ENCODE measurements at regions not wholly inside any gene's neighbourhood (a gene's known extent, or its start where the extent isn't known, plus 50 kb on each side); places are given as distances from the start of the nearest gene placed in this dataset.

DNA sequence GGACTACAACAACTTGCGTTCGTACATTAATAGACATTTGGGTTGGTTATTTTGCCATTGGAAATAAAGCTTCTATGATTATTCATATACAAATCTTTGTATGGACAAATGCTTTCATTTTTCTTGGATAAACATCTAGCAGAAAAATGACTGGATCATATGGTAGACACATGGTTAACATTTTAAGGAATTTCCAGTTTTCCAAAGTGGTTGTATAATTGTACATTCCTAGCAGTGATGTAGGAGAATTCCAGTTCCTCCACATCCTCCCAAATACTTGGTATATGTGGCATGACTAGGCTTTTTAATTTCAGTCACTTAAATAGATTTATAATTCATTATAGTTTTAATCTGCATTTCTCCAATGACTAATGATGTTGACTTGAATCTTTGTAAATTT, 246.2 kb upstream of the NCAM1 start:
- TF ChIP-seq POLR2A (IDR thresholded peaks at IDR 0.05) (no peak), EP300 (IDR thresholded peaks at IDR 0.05) (no peak)
- ATAC-seq: no peak
- no peak overlapping the region for H3K4me3 ChIP-seq
- no peak overlapping the region for H3K27ac ChIP-seq
- 92 to 100% methylated on average over 2 of the region's 2 CpGs for whole genome bisulfite sequencing, 2 donors (ENCODE audit: low coverage in 1 of 2)
- H3K9me3 ChIP-seq: no peaks in the 10 kb centered on the region
- no peaks in the 10 kb centered on the region for H3K27me3 ChIP-seq
- no peaks in the 10 kb centered on the region for H3K4me1 ChIP-seq
- no peaks in the 10 kb centered on the region for H3K36me3 ChIP-seq

DNA sequence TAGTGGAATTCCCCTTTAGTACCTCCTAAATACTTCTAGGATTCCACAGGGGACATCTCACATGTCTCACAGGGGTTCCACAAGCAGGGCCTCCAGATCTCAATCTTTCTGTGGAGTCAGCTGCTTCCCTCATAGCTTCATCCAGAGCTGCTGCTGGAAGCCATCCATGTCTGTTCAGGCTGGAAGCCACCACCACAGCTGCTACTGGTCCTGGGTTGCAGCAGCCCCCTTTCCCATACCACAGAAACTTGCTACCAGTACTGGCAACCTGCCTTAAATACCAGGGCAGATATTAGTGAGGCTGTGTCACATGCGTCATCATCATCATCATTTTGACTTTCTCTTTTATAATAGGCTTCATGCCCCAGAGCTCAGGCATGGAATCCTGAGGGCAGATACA, 242.7 kb upstream of the NCAM1 start:
- no peak for ATAC-seq
- H3K4me1 ChIP-seq: no peaks in the 10 kb centered on the region
- no peak overlapping the region for H3K27ac ChIP-seq
- WGBS, 2 donors (ENCODE audit: low coverage in 1 of 2): 100% methylated on average over 1 of the region's 1 CpG; no CpG with 5 or more reads in 1 of the 2 donors
- no peak for TF ChIP-seq POLR2AphosphoS5 (IDR thresholded peaks at IDR 0.05)
- no peaks in the 10 kb centered on the region for H3K9me3 ChIP-seq
- H3K36me3 ChIP-seq: no peaks in the 10 kb centered on the region
- no peak overlapping the region for H3K4me3 ChIP-seq
- H3K27me3 ChIP-seq: peaks cover 4% of the 10 kb centered on the region

DNA sequence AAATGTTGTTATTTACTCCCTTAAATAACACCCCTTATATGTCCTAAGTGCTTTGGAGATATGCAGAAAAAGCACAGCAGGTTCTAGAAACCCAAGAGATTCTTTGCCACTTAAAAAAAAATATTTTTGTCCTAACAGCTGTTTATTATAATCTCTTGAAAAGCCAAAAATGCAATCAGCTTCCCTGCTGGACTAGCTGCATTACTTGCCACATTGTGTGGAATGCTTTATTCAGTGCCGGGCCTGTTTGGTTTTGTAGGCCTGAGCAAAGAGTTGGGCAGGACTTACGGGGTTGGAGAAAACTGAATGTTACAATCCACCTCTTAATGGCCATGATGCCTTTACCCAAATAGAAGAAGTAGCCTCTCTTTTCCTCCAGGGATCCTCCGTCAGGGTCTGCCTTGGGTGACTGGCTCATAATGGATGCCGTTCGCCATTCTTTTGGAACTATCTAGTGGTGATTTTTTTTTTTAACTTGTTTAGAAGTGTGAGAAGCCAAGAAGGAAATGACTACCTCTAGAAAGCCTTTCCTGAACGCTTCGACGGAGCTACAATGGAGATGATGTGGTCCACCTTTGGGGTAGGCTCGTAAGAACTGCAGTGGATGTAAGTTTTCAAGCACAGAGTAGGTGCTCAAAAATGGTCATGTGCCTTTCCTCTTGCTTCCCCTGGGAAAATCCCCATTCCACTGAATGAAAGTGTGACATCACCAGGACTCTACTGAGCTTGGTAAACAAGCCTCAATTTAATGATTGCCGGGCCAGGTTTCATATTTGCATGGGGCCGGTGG, 241.3 kb upstream of the NCAM1 start:
- H3K36me3 ChIP-seq: no peaks in the 10 kb centered on the region
- 85 to 87% methylated on average over 4 to 11 of the region's 11 CpGs for WGBS, 2 donors (ENCODE audit: low coverage in 1 of 2)
- H3K27me3 ChIP-seq: peaks cover 9% of the 10 kb centered on the region
- no peaks in the 10 kb centered on the region for H3K9me3 ChIP-seq
- no peak for ATAC-seq
- H3K4me3 ChIP-seq: no peak overlapping the region
- TF ChIP-seq EP300 (IDR thresholded peaks at IDR 0.05) (no peak), POLR2AphosphoS5 (IDR thresholded peaks at IDR 0.05) (no peak), POLR2A (IDR thresholded peaks at IDR 0.05) (no peak)
- TF ChIP-seq, protein P1, sequence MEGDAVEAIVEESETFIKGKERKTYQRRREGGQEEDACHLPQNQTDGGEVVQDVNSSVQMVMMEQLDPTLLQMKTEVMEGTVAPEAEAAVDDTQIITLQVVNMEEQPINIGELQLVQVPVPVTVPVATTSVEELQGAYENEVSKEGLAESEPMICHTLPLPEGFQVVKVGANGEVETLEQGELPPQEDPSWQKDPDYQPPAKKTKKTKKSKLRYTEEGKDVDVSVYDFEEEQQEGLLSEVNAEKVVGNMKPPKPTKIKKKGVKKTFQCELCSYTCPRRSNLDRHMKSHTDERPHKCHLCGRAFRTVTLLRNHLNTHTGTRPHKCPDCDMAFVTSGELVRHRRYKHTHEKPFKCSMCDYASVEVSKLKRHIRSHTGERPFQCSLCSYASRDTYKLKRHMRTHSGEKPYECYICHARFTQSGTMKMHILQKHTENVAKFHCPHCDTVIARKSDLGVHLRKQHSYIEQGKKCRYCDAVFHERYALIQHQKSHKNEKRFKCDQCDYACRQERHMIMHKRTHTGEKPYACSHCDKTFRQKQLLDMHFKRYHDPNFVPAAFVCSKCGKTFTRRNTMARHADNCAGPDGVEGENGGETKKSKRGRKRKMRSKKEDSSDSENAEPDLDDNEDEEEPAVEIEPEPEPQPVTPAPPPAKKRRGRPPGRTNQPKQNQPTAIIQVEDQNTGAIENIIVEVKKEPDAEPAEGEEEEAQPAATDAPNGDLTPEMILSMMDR (IDR thresholded peaks at IDR 0.05): no peak
- H3K4me1 ChIP-seq: no peaks in the 10 kb centered on the region
- H3K27ac ChIP-seq: no peak overlapping the region

DNA sequence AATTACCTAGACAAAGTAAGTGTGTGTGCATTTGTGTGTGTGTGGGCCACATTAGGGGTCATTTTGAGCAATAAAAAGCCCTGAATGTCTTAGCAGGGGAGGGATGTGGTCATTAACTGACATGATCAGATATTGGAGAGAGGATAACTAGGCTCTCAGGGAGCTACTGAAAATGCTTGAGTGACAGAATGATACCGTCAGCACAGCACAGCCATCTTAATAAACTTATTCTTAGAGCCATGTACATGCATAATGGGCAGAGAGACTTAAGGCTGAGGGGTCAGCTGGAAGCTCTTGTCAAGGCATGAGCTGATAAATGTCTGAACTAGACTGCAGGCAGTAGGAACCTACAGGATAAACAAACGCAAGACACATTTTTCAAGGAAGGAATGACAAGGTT, 239.1 kb upstream of the NCAM1 start:
- no peaks in the 10 kb centered on the region for H3K9me3 ChIP-seq
- 53 to 61% methylated on average over 2 of the region's 2 CpGs for WGBS, 2 donors (ENCODE audit: low coverage in 1 of 2)
- no peaks in the 10 kb centered on the region for H3K36me3 ChIP-seq
- no peak overlapping the region for H3K4me3 ChIP-seq
- H3K4me1 ChIP-seq: no peaks in the 10 kb centered on the region
- H3K27me3 ChIP-seq: peaks cover 9% of the 10 kb centered on the region
- no peak for ATAC-seq
- TF ChIP-seq, protein P1 (IDR thresholded peaks at IDR 0.05): no peak
- no peak for TF ChIP-seq EP300 (IDR thresholded peaks at IDR 0.05)
- TF ChIP-seq POLR2AphosphoS5 (IDR thresholded peaks at IDR 0.05): no peak
- no peak for TF ChIP-seq POLR2A (IDR thresholded peaks at IDR 0.05)
- H3K27ac ChIP-seq: no peak overlapping the region

DNA sequence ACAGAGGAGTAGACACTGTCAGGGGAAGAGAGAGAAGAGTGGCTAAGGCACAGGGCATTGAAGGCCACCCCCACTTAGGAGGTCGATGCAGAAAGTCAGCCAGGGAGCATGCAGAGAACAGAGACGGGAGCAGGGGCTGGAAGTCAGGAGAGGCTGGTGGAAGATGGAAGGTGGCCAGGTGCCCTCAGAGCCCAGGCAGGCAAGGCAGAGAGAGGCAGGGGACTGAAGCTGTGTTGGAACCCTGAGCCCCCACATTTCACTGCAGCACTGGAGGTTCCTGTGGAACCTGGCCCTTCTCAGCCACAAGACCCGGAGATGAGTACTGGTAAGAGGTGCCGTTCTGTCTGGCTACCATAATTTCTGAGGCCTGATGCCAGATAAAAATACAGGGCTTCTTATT, 238.3 kb upstream of the NCAM1 start:
- Histone ChIP-seq H3K36me3 (no peaks in the 10 kb centered on the region), H3K4me3 (no peak overlapping the region), H3K27me3 (peaks cover 9% of the 10 kb centered on the region), H3K4me1 (no peaks in the 10 kb centered on the region), H3K27ac (no peak overlapping the region), H3K9me3 (no peaks in the 10 kb centered on the region)
- WGBS, 2 donors (ENCODE audit: low coverage in 1 of 2): 56 to 80% methylated on average over 2 to 4 of the region's 4 CpGs
- no peak for ATAC-seq
- no peak for TF ChIP-seq POLR2A (IDR thresholded peaks at IDR 0.05)
- TF ChIP-seq, protein P1 (IDR thresholded peaks at IDR 0.05): no peak
- TF ChIP-seq POLR2AphosphoS5 (IDR thresholded peaks at IDR 0.05): no peak
